ENCODE measurements at regions not wholly inside any gene's neighbourhood (a gene's known extent, or its start where the extent isn't known, plus 50 kb on each side); places are given as distances from the start of the nearest gene placed in this dataset.

DNA sequence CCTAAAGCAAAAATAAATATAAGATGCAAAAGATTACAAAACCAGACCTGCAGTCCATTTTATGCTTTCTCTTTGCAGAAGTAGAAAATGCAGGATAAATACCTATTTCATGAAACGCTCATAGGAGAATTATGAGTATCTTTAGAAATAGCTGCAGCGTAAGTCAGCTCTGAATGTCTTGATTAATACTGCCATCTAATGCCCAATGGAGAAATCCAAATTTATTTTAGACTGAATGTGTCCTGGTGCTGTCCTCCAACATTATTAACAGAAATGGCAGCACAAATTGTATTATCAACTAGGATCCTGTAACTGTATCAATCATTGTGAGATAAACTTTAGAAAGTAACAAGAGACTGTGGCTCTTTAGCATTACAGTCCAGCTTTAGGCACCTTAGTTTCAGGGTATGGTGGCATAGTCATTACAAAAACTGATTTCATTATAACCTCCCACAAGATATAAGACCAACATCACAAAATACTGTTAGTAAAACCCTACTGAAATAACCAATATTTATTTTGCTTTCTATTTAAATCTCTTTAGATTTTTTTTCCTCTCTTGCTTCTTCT, 162.1 kb upstream of the MIR17HG start:
- no CpG with 5 or more reads among the region's 2 CpGs for WGBS (ENCODE audit: insufficient coverage)
- peak in 5 of 6 donors; percentile 21 to 86 (median 47) for DNase-seq (ENCODE audit: low read depth in 4 of 6, low spot score in 6 of 6)
- H3K4me1 ChIP-seq (ENCODE audit: control insufficient read depth, insufficient read depth, low read length): peaks cover 4% of the 10 kb centered on the region
- no peaks in the 10 kb centered on the region for H3K9me3 ChIP-seq (ENCODE audit: control insufficient read depth, insufficient read depth, low read length)
- H3K27ac ChIP-seq (ENCODE audit: low read depth, low read length): no peak overlapping the region
- no peaks in the 10 kb centered on the region for H3K36me3 ChIP-seq (ENCODE audit: control insufficient read depth, insufficient read depth, low read length)
- no peaks in the 10 kb centered on the region for H3K27me3 ChIP-seq (ENCODE audit: control insufficient read depth, insufficient read depth, low read length)
- H3K4me3 ChIP-seq (ENCODE audit: low read depth, low read length): no peak overlapping the region

DNA sequence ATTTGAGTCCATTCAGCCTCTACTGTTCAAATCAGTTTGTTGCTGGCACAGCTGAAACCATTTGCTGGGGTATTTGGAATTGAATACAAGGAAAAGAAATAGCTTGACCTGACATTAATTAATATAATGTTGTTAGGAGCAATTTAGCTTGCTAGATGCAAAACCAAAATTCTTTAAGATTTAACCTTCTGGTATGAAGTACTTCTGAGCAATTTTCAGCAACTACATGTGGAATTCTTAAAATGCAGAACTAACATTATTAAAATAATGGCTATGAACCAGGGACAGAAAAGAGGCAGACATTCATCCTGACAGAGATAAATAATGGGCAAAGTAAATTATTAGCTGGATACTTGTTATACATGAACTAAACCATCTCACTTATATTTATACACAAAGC, 160.0 kb upstream of the MIR17HG start:
- Histone ChIP-seq H3K27ac (ENCODE audit: low read depth, low read length) (no peak overlapping the region), H3K36me3 (ENCODE audit: control insufficient read depth, insufficient read depth, low read length) (no peaks in the 10 kb centered on the region), H3K4me1 (ENCODE audit: control insufficient read depth, insufficient read depth, low read length) (peaks cover 4% of the 10 kb centered on the region), H3K27me3 (ENCODE audit: control insufficient read depth, insufficient read depth, low read length) (no peaks in the 10 kb centered on the region), H3K4me3 (ENCODE audit: low read depth, low read length) (no peak overlapping the region), H3K9me3 (ENCODE audit: control insufficient read depth, insufficient read depth, low read length) (no peaks in the 10 kb centered on the region)
- no peak for DNase-seq (ENCODE audit: low read depth in 4 of 6, low spot score in 6 of 6)

DNA sequence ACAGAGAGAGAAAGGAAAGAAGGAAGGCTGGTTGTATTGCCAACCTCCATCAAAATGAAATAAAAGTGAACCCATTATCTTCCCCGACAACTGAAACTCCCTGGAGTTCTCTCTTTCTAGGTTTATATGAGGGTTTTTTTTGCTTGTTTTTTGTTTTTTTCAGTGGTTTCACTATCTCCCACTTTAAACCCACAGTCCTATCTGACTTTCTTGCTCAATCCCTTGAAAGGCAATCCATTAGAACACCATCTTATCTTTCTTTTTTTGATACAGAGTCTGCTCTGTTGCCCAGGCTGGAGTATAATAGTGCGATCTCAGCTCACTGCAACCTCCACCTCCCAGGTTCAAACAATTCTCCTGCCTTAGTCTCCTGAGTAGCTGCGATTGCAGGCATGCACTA, 158.0 kb upstream of the MIR17HG start:
- Histone ChIP-seq H3K9me3 (ENCODE audit: control insufficient read depth, insufficient read depth, low read length) (no peaks in the 10 kb centered on the region), H3K27me3 (ENCODE audit: control insufficient read depth, insufficient read depth, low read length) (no peaks in the 10 kb centered on the region), H3K27ac (ENCODE audit: low read depth, low read length) (no peak overlapping the region), H3K4me1 (ENCODE audit: control insufficient read depth, insufficient read depth, low read length) (no peaks in the 10 kb centered on the region), H3K4me3 (ENCODE audit: low read depth, low read length) (no peak overlapping the region), H3K36me3 (ENCODE audit: control insufficient read depth, insufficient read depth, low read length) (no peaks in the 10 kb centered on the region)
- DNase-seq (ENCODE audit: low read depth in 4 of 6, low spot score in 6 of 6): no peak
- no CpG with 5 or more reads among the region's 3 CpGs for WGBS (ENCODE audit: insufficient coverage)

DNA sequence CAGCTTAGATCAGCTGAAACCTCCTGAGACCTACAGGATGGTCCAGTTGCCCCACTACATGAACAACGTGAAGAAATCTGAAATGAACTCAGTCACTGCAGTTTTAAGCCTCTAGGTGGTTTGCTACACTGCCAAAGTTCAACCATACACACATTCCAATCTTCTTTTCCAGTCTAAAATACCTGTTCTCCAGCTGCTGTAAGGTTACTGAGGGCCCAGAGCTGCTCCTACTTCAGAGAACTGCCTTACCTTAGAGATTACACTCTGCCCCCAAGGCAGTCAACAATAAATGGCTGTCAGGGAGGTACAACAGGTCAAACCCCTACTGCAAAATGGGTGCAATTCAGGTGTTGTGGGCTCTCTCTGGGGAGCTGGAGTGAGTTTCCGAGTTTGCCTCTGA, 154.1 kb upstream of the MIR17HG start:
- no peaks in the 10 kb centered on the region for H3K27me3 ChIP-seq (ENCODE audit: control insufficient read depth, insufficient read depth, low read length)
- no peak overlapping the region for H3K27ac ChIP-seq (ENCODE audit: low read depth, low read length)
- H3K36me3 ChIP-seq (ENCODE audit: control insufficient read depth, insufficient read depth, low read length): no peaks in the 10 kb centered on the region
- no peaks in the 10 kb centered on the region for H3K9me3 ChIP-seq (ENCODE audit: control insufficient read depth, insufficient read depth, low read length)
- DNase-seq (ENCODE audit: low read depth in 4 of 6, low spot score in 6 of 6): no peak
- H3K4me3 ChIP-seq (ENCODE audit: low read depth, low read length): no peak overlapping the region
- WGBS (ENCODE audit: insufficient coverage): 77% methylated on average over 2 of the region's 2 CpGs
- H3K4me1 ChIP-seq (ENCODE audit: control insufficient read depth, insufficient read depth, low read length): no peaks in the 10 kb centered on the region

DNA sequence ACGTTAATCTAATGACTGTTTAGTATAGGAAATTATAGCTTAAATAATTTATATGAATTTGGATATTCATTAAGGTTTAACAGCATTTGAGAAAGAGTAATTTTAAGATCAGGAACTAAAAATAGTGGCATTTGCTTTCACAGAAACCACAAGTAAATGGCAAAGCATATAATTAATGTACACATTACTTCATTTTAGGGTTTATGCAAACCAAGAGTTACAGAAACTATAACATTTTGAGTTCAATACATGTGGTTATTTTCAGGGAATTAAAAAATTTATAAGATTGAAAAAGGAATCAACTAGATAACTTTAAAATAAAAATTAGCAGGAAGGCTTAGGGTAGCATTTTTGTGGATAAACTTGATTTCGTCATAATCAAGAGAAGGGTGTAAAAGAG, 151.7 kb upstream of the MIR17HG start:
- H3K27ac ChIP-seq (ENCODE audit: low read depth, low read length): no peak overlapping the region
- no peaks in the 10 kb centered on the region for H3K9me3 ChIP-seq (ENCODE audit: control insufficient read depth, insufficient read depth, low read length)
- no peak for DNase-seq (ENCODE audit: low read depth in 4 of 6, low spot score in 6 of 6)
- H3K4me3 ChIP-seq (ENCODE audit: low read depth, low read length): no peak overlapping the region
- no peaks in the 10 kb centered on the region for H3K4me1 ChIP-seq (ENCODE audit: control insufficient read depth, insufficient read depth, low read length)
- no CpG with 5 or more reads among the region's 2 CpGs for WGBS (ENCODE audit: insufficient coverage)
- H3K36me3 ChIP-seq (ENCODE audit: control insufficient read depth, insufficient read depth, low read length): no peaks in the 10 kb centered on the region
- H3K27me3 ChIP-seq (ENCODE audit: control insufficient read depth, insufficient read depth, low read length): no peaks in the 10 kb centered on the region

DNA sequence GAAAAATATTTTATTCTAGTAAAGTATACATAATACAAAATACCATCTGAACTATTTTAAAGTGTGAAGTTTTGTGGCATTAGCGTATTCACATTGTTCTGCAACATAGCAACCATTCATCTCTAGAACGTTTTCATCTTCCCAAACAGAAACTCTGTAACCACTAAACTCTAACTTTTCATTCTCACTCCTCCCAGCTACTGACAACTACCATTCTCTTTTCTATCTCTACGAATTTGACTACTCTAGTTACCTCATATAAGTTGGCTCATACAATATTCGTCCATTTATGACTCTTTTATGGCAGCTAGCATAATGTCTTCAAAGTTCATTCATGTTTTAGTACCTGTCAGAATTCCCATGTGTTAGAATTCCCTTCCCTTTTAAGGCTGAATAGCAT, 150.5 kb upstream of the MIR17HG start:
- Histone ChIP-seq H3K9me3 (ENCODE audit: control insufficient read depth, insufficient read depth, low read length) (no peaks in the 10 kb centered on the region), H3K4me3 (ENCODE audit: low read depth, low read length) (no peak overlapping the region), H3K4me1 (ENCODE audit: control insufficient read depth, insufficient read depth, low read length) (no peaks in the 10 kb centered on the region), H3K27me3 (ENCODE audit: control insufficient read depth, insufficient read depth, low read length) (no peaks in the 10 kb centered on the region), H3K27ac (ENCODE audit: low read depth, low read length) (no peak overlapping the region), H3K36me3 (ENCODE audit: control insufficient read depth, insufficient read depth, low read length) (no peaks in the 10 kb centered on the region)
- no peak for DNase-seq (ENCODE audit: low read depth in 4 of 6, low spot score in 6 of 6)
- 84% methylated on average over 2 of the region's 4 CpGs for WGBS (ENCODE audit: insufficient coverage)

DNA sequence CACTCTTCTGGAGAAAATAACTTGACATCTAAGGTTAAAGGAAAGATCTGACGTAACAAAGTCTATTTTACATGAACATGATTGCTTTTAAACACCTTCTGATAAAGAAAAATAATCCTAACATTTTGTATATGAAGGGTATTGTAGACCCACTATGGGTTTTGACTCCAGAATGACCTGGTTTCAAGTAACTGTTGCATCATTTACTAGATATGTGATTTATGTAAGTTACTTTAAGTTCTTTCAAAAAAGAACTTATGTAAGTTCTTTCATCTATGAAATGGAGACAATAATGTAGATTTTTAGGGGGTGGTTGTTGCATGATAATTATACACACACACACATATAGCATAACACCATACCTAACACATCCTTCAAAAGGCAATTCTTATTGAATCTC, 147.6 kb upstream of the MIR17HG start:
- no peaks in the 10 kb centered on the region for H3K36me3 ChIP-seq (ENCODE audit: control insufficient read depth, insufficient read depth, low read length)
- no peak for DNase-seq (ENCODE audit: low read depth in 4 of 6, low spot score in 6 of 6)
- no peaks in the 10 kb centered on the region for H3K9me3 ChIP-seq (ENCODE audit: control insufficient read depth, insufficient read depth, low read length)
- no peaks in the 10 kb centered on the region for H3K4me1 ChIP-seq (ENCODE audit: control insufficient read depth, insufficient read depth, low read length)
- H3K27ac ChIP-seq (ENCODE audit: low read depth, low read length): no peak overlapping the region
- WGBS (ENCODE audit: insufficient coverage): no CpG with 5 or more reads among the region's 1 CpG
- H3K4me3 ChIP-seq (ENCODE audit: low read depth, low read length): no peak overlapping the region
- no peaks in the 10 kb centered on the region for H3K27me3 ChIP-seq (ENCODE audit: control insufficient read depth, insufficient read depth, low read length)

DNA sequence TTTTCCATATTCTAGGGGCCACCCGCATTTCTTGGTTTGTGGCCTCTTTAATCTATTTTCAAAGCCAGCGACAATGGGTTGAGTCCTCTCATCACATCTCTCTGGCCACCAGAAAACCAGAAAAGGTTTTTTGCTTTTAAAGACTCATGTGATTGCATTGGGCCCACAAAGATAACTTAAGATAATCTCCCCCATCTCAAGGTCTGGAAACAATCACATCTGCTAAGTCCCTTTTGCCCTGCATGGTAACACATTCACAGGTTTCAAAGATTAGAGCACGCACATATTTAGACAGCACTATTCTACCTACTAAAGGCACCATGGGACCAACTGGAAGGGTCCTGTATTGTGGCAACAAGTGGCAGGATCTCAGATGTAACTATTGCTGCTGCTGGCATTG, 147.0 kb upstream of the MIR17HG start:
- Histone ChIP-seq H3K9me3 (ENCODE audit: control insufficient read depth, insufficient read depth, low read length) (no peaks in the 10 kb centered on the region), H3K27me3 (ENCODE audit: control insufficient read depth, insufficient read depth, low read length) (no peaks in the 10 kb centered on the region), H3K4me3 (ENCODE audit: low read depth, low read length) (no peak overlapping the region), H3K4me1 (ENCODE audit: control insufficient read depth, insufficient read depth, low read length) (no peaks in the 10 kb centered on the region), H3K36me3 (ENCODE audit: control insufficient read depth, insufficient read depth, low read length) (no peaks in the 10 kb centered on the region), H3K27ac (ENCODE audit: low read depth, low read length) (no peak overlapping the region)
- 100% methylated on average over 1 of the region's 3 CpGs for WGBS (ENCODE audit: insufficient coverage)
- DNase-seq (ENCODE audit: low read depth in 4 of 6, low spot score in 6 of 6): no peak

DNA sequence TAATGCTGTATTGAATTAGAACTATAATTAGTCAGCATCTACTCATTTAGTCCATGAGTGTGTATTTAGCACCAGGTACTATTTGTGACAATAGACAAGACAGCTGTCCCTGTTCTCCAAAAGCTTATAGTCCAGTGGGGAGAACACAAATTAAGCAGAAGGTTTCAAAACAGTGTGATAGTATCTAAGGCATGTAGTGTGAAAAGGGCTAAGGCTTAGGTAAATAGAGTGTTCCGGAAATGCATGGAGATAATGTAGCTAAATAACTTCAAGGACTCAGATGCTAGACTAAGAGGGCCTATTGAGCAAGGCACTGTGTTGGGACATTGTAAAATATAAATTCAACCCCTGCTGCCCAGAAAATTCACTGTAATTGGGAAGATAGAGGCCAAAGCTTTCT, 144.1 kb upstream of the MIR17HG start:
- no peak for DNase-seq (ENCODE audit: low read depth in 4 of 6, low spot score in 6 of 6)
- Histone ChIP-seq H3K9me3 (ENCODE audit: control insufficient read depth, insufficient read depth, low read length) (no peaks in the 10 kb centered on the region), H3K27ac (ENCODE audit: low read depth, low read length) (no peak overlapping the region), H3K4me3 (ENCODE audit: low read depth, low read length) (no peak overlapping the region), H3K36me3 (ENCODE audit: control insufficient read depth, insufficient read depth, low read length) (no peaks in the 10 kb centered on the region), H3K27me3 (ENCODE audit: control insufficient read depth, insufficient read depth, low read length) (no peaks in the 10 kb centered on the region), H3K4me1 (ENCODE audit: control insufficient read depth, insufficient read depth, low read length) (no peaks in the 10 kb centered on the region)
- WGBS (ENCODE audit: insufficient coverage): 100% methylated on average over 1 of the region's 1 CpG

DNA sequence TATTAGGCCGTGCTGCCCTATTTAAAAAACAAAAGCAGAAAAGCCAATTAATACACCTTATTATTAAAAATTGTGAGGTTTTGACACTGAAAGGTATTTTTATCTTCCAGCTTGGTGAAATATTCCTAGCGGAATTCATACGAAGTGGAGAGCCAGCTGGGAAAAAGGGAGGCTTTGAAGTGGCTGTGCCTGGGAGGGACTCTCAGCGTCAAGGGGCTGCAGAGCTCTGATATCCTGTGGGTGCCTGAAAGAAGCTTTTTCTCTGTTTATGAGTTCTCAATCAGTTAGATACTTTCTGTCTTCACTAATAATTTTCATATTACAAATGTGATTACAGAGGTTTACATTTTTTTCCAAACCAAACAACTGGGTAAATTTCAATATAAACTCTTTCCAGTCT, 140.2 kb upstream of the MIR17HG start:
- Histone ChIP-seq H3K27me3 (ENCODE audit: control insufficient read depth, insufficient read depth, low read length) (no peaks in the 10 kb centered on the region), H3K36me3 (ENCODE audit: control insufficient read depth, insufficient read depth, low read length) (no peaks in the 10 kb centered on the region), H3K9me3 (ENCODE audit: control insufficient read depth, insufficient read depth, low read length) (peaks cover 1% of the 10 kb centered on the region), H3K4me1 (ENCODE audit: control insufficient read depth, insufficient read depth, low read length) (no peaks in the 10 kb centered on the region), H3K27ac (ENCODE audit: low read depth, low read length) (no peak overlapping the region), H3K4me3 (ENCODE audit: low read depth, low read length) (no peak overlapping the region)
- DNase-seq (ENCODE audit: low read depth in 4 of 6, low spot score in 6 of 6): no peak
- WGBS (ENCODE audit: insufficient coverage): 45% methylated on average over 3 of the region's 4 CpGs

Data from spinal cord (tissue), 9 donors.